NOMO-1 treated with dmso at 0.1 percent for 144 hours (cell line): ENCODE measurements at regions not wholly inside any gene's neighbourhood (a gene's known extent, or its start where the extent isn't known, plus 50 kb on each side); places are given as distances from the start of the nearest gene placed in this dataset.
"Not testable (repeated sequence)": the region's sequence is repeated elsewhere in the genome, so short reads cannot be mapped to it uniquely, and the experiment has no call there.

Source experiments
- DNase-seq: peaks from one replicate; lab custom pipeline; 2025; ENCODE audit not compliant: unreplicated experiment; lab: John Stamatoyannopoulos, UW

- DNase-seq = not testable (repeated sequence)
Measured at GRCh38 chr5:33138145-33138544, 302.6 kb upstream of the TARS1 start.

- no peak for DNase-seq
Measured at GRCh38 chr5:33143405-33144123, 297.2 kb upstream of the TARS1 start.

- no peak for DNase-seq
Measured at GRCh38 chr5:33146881-33147280, 293.9 kb upstream of the TARS1 start.

GRCh38 chr5:33148076-33148513, 292.7 kb upstream of the TARS1 start:
- DNase-seq = no peak

- DNase-seq = no peak
Measured at GRCh38 chr5:33153372-33153771, 287.4 kb upstream of the TARS1 start.

- DNase-seq = no peak
Measured at GRCh38 chr5:33153831-33154230, 286.9 kb upstream of the TARS1 start.

- no peak for DNase-seq
Measured at GRCh38 chr5:33160871-33161270, 279.9 kb upstream of the TARS1 start.

- DNase-seq = no peak
Measured at GRCh38 chr5:33161421-33161820, 279.3 kb upstream of the TARS1 start.

GRCh38 chr5:33162057-33162456, 278.7 kb upstream of the TARS1 start:
- DNase-seq = no peak

GRCh38 chr5:33166522-33166921, 274.2 kb upstream of the TARS1 start:
- no peak for DNase-seq

GRCh38 chr5:33166948-33167347, 273.8 kb upstream of the TARS1 start:
- no peak for DNase-seq

- no peak for DNase-seq
Measured at GRCh38 chr5:33167541-33167940, 273.2 kb upstream of the TARS1 start.

- DNase-seq = no peak
Measured at GRCh38 chr5:33170411-33170810, 270.4 kb upstream of the TARS1 start.

- no peak for DNase-seq
Measured at GRCh38 chr5:33174383-33174782, 266.4 kb upstream of the TARS1 start.

GRCh38 chr5:33179301-33179700, 261.5 kb upstream of the TARS1 start:
- no peak for DNase-seq

- peak; percentile 17 for DNase-seq
Measured at GRCh38 chr5:33180900-33181299, 259.9 kb upstream of the TARS1 start.

GRCh38 chr5:33182986-33183385, 257.8 kb upstream of the TARS1 start:
- no peak for DNase-seq

GRCh38 chr5:33184367-33184766, 256.4 kb upstream of the TARS1 start:
- no peak for DNase-seq

GRCh38 chr5:33188089-33188488, 252.7 kb upstream of the TARS1 start:
- DNase-seq = no peak

- no peak for DNase-seq
Measured at GRCh38 chr5:33194914-33195313, 245.9 kb upstream of the TARS1 start.

- no peak for DNase-seq
Measured at GRCh38 chr5:33195431-33196165, 245.2 kb upstream of the TARS1 start.

- no peak for DNase-seq
Measured at GRCh38 chr5:33198836-33199235, 241.9 kb upstream of the TARS1 start.

GRCh38 chr5:33203931-33204330, 236.8 kb upstream of the TARS1 start:
- no peak for DNase-seq
